Activated B cell treated with CpG ODN at 0.5 μM for 24 hours (primary cell): ENCODE measurements at regions not wholly inside any gene's neighbourhood (a gene's known extent, or its start where the extent isn't known, plus 50 kb on each side); places are given as distances from the start of the nearest gene placed in this dataset.
A peak's percentile ranks its signal among the peaks of the same experiment; 100 is the strongest.

ENCODE experiments used
- ATAC-seq: fragments of 200-7000 bp; cut with Tn5 transposase; one replicate; pipeline ENCODE4 v1.10.0; 2021; ENCODE audit warnings: low read depth, mild to moderate bottlenecking, moderate library complexity
- CTCF ChIA-PET: fragments of 350-600 bp; sonication (Branson Sonifier 250); formaldehyde crosslinking; loops from one replicate; lab custom pipeline; 2021; ENCODE audit warnings: antibody characterized with exemption; lab: Charles Lee
- POLR2A ChIA-PET: fragments of 350-600 bp; sonication (Branson Sonifier 250); formaldehyde crosslinking; loops from one replicate; lab custom pipeline; 2021; ENCODE audit warnings: antibody characterized with exemption; lab: Charles Lee
- DNase-seq: peaks from one replicate; pipeline ENCODE4 v3.0.0; 2022
- H3K27ac Mint-ChIP-seq: one replicate; pipeline ENCODE4 v1.8.0; 2020; ENCODE audit warnings: mixed read lengths
- H3K27me3 Mint-ChIP-seq: one replicate; pipeline ENCODE4 v1.8.0; 2021; ENCODE audit warnings: mixed read lengths
- H3K36me3 Mint-ChIP-seq: one replicate; pipeline ENCODE4 v1.8.0; 2021; ENCODE audit warnings: low read depth, mixed read lengths
- H3K4me1 Mint-ChIP-seq: one replicate; pipeline ENCODE4 v1.8.0; 2021; ENCODE audit warnings: mixed read lengths
- H3K4me3 Mint-ChIP-seq: one replicate; pipeline ENCODE4 v1.8.0; 2020; ENCODE audit warnings: mild to moderate bottlenecking, mixed read lengths
- H3K9me3 Mint-ChIP-seq: one replicate; pipeline ENCODE4 v1.8.0; 2020; ENCODE audit warnings: mixed read lengths
- intact Hi-C: fragments of 100-400 bp; cut with micrococcal nuclease; formaldehyde crosslinking; loops from one replicate; pipeline ENCODE4 v1.15.1; 2024
- TF ChIP-seq, protein P1 (sequence below): fragments of 200-600 bp; IDR thresholded peaks from one replicate; pipeline ENCODE4 v1.8.0; 2022; ENCODE audit warnings: antibody characterized with exemption, mild to moderate bottlenecking

DNA sequence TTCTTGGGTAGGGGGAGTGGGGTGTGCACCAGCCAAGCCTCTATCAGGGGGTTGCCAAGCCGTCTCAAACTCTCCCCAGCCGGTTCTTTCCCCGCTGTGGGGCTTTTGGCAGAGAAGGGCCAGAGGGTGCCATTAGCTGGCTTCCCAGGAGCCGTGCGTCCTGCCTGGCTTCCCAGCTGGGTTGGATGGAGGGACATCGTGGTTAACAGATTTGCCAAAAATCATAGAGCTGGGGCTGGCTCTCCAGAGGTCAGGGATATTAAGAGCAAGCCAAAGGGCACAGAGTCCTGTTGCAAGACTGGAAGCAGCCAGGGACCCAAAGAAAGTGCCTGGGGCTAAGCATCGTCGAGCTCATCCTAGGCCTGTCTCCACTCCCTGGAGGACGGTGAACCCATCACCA lies 104.6 kb upstream of the HES1 start:
- Mint-ChIP-seq H3K4me3 (no peak overlapping the region), H3K9me3 (no peaks in the 10 kb centered on the region), H3K27ac (no peak overlapping the region), H3K4me1 (peaks cover 62% of the 10 kb centered on the region), H3K36me3 (no peaks in the 10 kb centered on the region), H3K27me3 (no peaks in the 10 kb centered on the region)
- ATAC-seq, result no peak
- TF ChIP-seq, protein P1, sequence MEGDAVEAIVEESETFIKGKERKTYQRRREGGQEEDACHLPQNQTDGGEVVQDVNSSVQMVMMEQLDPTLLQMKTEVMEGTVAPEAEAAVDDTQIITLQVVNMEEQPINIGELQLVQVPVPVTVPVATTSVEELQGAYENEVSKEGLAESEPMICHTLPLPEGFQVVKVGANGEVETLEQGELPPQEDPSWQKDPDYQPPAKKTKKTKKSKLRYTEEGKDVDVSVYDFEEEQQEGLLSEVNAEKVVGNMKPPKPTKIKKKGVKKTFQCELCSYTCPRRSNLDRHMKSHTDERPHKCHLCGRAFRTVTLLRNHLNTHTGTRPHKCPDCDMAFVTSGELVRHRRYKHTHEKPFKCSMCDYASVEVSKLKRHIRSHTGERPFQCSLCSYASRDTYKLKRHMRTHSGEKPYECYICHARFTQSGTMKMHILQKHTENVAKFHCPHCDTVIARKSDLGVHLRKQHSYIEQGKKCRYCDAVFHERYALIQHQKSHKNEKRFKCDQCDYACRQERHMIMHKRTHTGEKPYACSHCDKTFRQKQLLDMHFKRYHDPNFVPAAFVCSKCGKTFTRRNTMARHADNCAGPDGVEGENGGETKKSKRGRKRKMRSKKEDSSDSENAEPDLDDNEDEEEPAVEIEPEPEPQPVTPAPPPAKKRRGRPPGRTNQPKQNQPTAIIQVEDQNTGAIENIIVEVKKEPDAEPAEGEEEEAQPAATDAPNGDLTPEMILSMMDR, result no peak
- ChIA-PET POLR2A (no interaction called here), CTCF (no interaction called here)
- intact Hi-C loops, result no loop called here
- no peak for DNase-seq

GRCh38 chr3:194031867-194032635 lies 103.9 kb upstream of the HES1 start:
- TF ChIP-seq, protein P1, result no peak
- no peaks in the 10 kb centered on the region for H3K9me3 Mint-ChIP-seq
- ChIA-PET CTCF (no interaction called here), POLR2A (interaction anchor here (1.5 kb wide), 1 partner anchor 39 kb away, joined by 3 read pairs; no protein-coding TSS in a partner anchor)
- ATAC-seq, result no peak
- intact Hi-C loops, result loop anchor here (1.0 kb wide), 1 partner anchor 61 kb away; no protein-coding TSS in a partner anchor
- peak overlapping the region; percentile 36 for H3K4me3 Mint-ChIP-seq
- H3K27ac Mint-ChIP-seq, result peak overlapping the region; percentile 18
- DNase-seq, result no peak
- no peaks in the 10 kb centered on the region for H3K27me3 Mint-ChIP-seq
- H3K4me1 Mint-ChIP-seq, result peaks cover 64% of the 10 kb centered on the region
- H3K36me3 Mint-ChIP-seq, result no peaks in the 10 kb centered on the region

DNA sequence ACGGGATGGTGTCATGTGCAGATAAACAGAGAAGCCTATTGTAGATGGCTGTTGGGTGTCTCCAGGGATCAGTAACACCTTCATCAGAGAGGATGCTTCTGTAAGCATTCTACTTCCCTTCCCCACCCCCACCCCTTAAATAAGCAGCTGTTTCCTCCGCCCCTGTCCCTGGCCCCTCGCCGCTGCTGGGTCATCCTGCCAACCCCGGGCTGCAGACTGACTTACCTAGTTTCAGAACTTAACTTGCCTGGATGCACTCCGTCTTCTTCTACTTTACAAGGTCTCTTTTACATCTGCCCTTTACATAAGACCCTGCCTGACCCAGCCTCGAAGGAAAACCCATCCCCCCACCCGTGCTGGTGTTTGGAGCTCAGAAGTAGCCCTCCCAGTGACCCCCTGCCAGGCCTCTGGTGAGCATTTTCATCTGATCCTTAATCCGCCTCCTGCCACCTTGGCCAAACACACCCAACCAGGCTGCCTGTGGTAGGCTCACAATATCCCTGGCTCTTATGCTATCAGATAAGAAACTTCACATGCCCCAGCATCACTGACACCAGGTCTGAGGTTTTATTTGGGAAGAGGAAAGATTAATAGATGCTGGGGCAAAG lies 103.0 kb upstream of the HES1 start:
- no peaks in the 10 kb centered on the region for H3K27me3 Mint-ChIP-seq
- H3K27ac Mint-ChIP-seq, result peak overlapping the region; percentile 9
- intact Hi-C loops, result loop anchor here (1.0 kb wide), 1 partner anchor 62 kb away; no protein-coding TSS in a partner anchor

GRCh38 chr3:194034346-194035336 lies 101.3 kb upstream of the HES1 start:
- Mint-ChIP-seq H3K27ac (no peak overlapping the region), H3K4me1 (peaks cover 54% of the 10 kb centered on the region), H3K4me3 (no peak overlapping the region), H3K9me3 (no peaks in the 10 kb centered on the region), H3K27me3 (no peaks in the 10 kb centered on the region), H3K36me3 (no peaks in the 10 kb centered on the region)
- ChIA-PET POLR2A (interaction anchor here (1.2 kb wide), 1 partner anchor 63 kb away, joined by 3 read pairs; no protein-coding TSS in a partner anchor), CTCF (no interaction called here)
- TF ChIP-seq, protein P1, result no peak
- ATAC-seq (no peak), DNase-seq (no peak)
- intact Hi-C loops, result no loop called here

More for the DNA sequence above, 103.0 kb upstream of the HES1 start:
- CTCF ChIA-PET, result interaction anchor here (0.6 kb wide), 1 partner anchor 68 kb away, joined by 3 read pairs; no protein-coding TSS in a partner anchor
- Mint-ChIP-seq H3K36me3 (no peaks in the 10 kb centered on the region), H3K9me3 (no peaks in the 10 kb centered on the region), H3K4me3 (peak overlapping the region; percentile 36), H3K4me1 (peaks cover 67% of the 10 kb centered on the region)
- TF ChIP-seq, protein P1, result no peak
- ATAC-seq (peak; percentile 70), DNase-seq (no peak)
- POLR2A ChIA-PET, result interaction anchor here (0.6 to 1.5 kb wide), 5 partner anchors 14 to 375 kb away, joined by 3 to 8 read pairs (median 3); no protein-coding TSS in a partner anchor
